NCI-H146 treated with DMSO at 0.1 percent for 48 hours (cell line): ENCODE measurements at regions not wholly inside any gene's neighbourhood (a gene's known extent, or its start where the extent isn't known, plus 50 kb on each side); places are given as distances from the start of the nearest gene placed in this dataset.
A peak's percentile ranks its signal among the peaks of the same experiment; 100 is the strongest.

Source experiments
- DNase-seq: peaks from one replicate; lab custom pipeline; 2025; ENCODE audit not compliant: unreplicated experiment; lab: John Stamatoyannopoulos, UW

GRCh38 chr11:119830400-119830799 is 101.4 kb upstream of the NECTIN1 start:
- DNase-seq: no peak

- no peak for DNase-seq
Measured at GRCh38 chr11:119829402-119829801, 100.4 kb upstream of the NECTIN1 start.

- DNase-seq: no peak
Measured at GRCh38 chr11:119828819-119829218, 99.8 kb upstream of the NECTIN1 start.

- DNase-seq: peak; percentile 90
Measured at GRCh38 chr11:119828006-119828405, 99.0 kb upstream of the NECTIN1 start.

GRCh38 chr11:119827113-119827512 is 98.1 kb upstream of the NECTIN1 start:
- DNase-seq: no peak

- DNase-seq: no peak
Measured at GRCh38 chr11:119823077-119823476, 94.1 kb upstream of the NECTIN1 start.

GRCh38 chr11:119816660-119817059 is 87.7 kb upstream of the NECTIN1 start:
- no peak for DNase-seq

- DNase-seq: no peak
Measured at GRCh38 chr11:119814766-119815165, 85.8 kb upstream of the NECTIN1 start.

GRCh38 chr11:119810478-119811232 is 81.7 kb upstream of the NECTIN1 start:
- DNase-seq: no peak

- DNase-seq: no peak
Measured at GRCh38 chr11:119809346-119809745, 80.3 kb upstream of the NECTIN1 start.

- no peak for DNase-seq
Measured at GRCh38 chr11:119808407-119809185, 79.6 kb upstream of the NECTIN1 start.

GRCh38 chr11:119807841-119808240 is 78.8 kb upstream of the NECTIN1 start:
- DNase-seq: no peak

GRCh38 chr11:119807402-119807801 is 78.4 kb upstream of the NECTIN1 start:
- DNase-seq: no peak

- DNase-seq: no peak
Measured at GRCh38 chr11:119806064-119806915, 77.3 kb upstream of the NECTIN1 start.

GRCh38 chr11:119805663-119806062 is 76.7 kb upstream of the NECTIN1 start:
- no peak for DNase-seq

GRCh38 chr11:119804698-119805097 is 75.7 kb upstream of the NECTIN1 start:
- no peak for DNase-seq

GRCh38 chr11:119803726-119804294 is 74.8 kb upstream of the NECTIN1 start:
- no peak for DNase-seq

- DNase-seq: no peak
Measured at GRCh38 chr11:119803139-119803538, 74.1 kb upstream of the NECTIN1 start.

- DNase-seq: no peak
Measured at GRCh38 chr11:119802670-119803069, 73.7 kb upstream of the NECTIN1 start.

- no peak for DNase-seq
Measured at GRCh38 chr11:119800619-119801018, 71.6 kb upstream of the NECTIN1 start.

GRCh38 chr11:119800171-119800570 is 71.2 kb upstream of the NECTIN1 start:
- no peak for DNase-seq
